HL-60 (cell line): ENCODE measurements at regions not wholly inside any gene's neighbourhood (a gene's known extent, or its start where the extent isn't known, plus 50 kb on each side); places are given as distances from the start of the nearest gene placed in this dataset.

Experiments used
- DNase-seq, 2 experiments: peaks; one replicate each; pipeline ENCODE4 v3.0.0-alpha.2; 2010 to 2020; ENCODE audit warnings: low read depth in 1 of 2, low spot score in 1 of 2
- H3K27ac ChIP-seq: fragments of 250-450 bp; sonication (Bioruptor Pico); replicated peaks from 2 replicates; pipeline ENCODE4 v1.5.1; 2020; ENCODE audit warnings: mild to moderate bottlenecking, moderate library complexity
- H3K27me3 ChIP-seq: fragments of 250-450 bp; sonication (Bioruptor Pico); 2 replicates; pipeline ENCODE4 v1.5.1; 2021; ENCODE audit warnings: mild to moderate bottlenecking, moderate library complexity; ENCODE audit not compliant: insufficient read depth, poor library complexity, severe bottlenecking
- H3K4me3 ChIP-seq: replicated peaks from 2 replicates; pipeline ENCODE4 v1.5.1; 2011; ENCODE audit warnings: mild to moderate bottlenecking, control low read depth, low read length; ENCODE audit not compliant: insufficient read depth
- CTCF ChIP-seq: IDR thresholded peaks from one replicate; pipeline ENCODE4 v1.5.1; 2011; ENCODE audit warnings: low read length, control low read depth, inconsistent platforms; ENCODE audit not compliant: insufficient read depth
- GABPA ChIP-seq: IDR thresholded peaks from 2 replicates; pipeline ENCODE4 v1.6.1; 2012; ENCODE audit warnings: low read depth
- POLR2AphosphoS5 ChIP-seq: IDR thresholded peaks from 2 replicates; pipeline ENCODE4 v1.6.1; 2012; ENCODE audit warnings: low read depth
- REST ChIP-seq: IDR thresholded peaks from 2 replicates; pipeline ENCODE4 v1.6.1; 2012; ENCODE audit warnings: low read depth; ENCODE audit not compliant: insufficient replicate concordance
- SPI1 ChIP-seq: IDR thresholded peaks from 2 replicates; pipeline ENCODE4 v1.6.1; 2012; ENCODE audit warnings: low read depth, mild to moderate bottlenecking, borderline replicate concordance

- DNase-seq: no peak
- TF ChIP-seq GABPA (no peak), REST (no peak), SPI1 (no peak), CTCF (no peak), POLR2AphosphoS5 (no peak)
- Histone ChIP-seq H3K4me3 (no peak overlapping the region), H3K27ac (no peak overlapping the region), H3K27me3 (no peaks in the 10 kb centered on the region)
Measured at GRCh38 chr5:40046792-40047191, 622.0 kb upstream of the DAB2 start.

- TF ChIP-seq REST (no peak), SPI1 (no peak), GABPA (no peak), CTCF (no peak), POLR2AphosphoS5 (no peak)
- DNase-seq: no peak
- no peaks in the 10 kb centered on the region for H3K27me3 ChIP-seq
- H3K27ac ChIP-seq: no peak overlapping the region
- no peak overlapping the region for H3K4me3 ChIP-seq
Measured at GRCh38 chr5:40045429-40045828, 620.6 kb upstream of the DAB2 start.

- Histone ChIP-seq H3K27me3 (no peaks in the 10 kb centered on the region), H3K4me3 (no peak overlapping the region), H3K27ac (no peak overlapping the region)
- no peak for DNase-seq
- no peak for TF ChIP-seq POLR2AphosphoS5
- TF ChIP-seq REST: no peak
- no peak for TF ChIP-seq GABPA
- TF ChIP-seq CTCF: no peak
- no peak for TF ChIP-seq SPI1
Measured at GRCh38 chr5:40043916-40044315, 619.1 kb upstream of the DAB2 start.
